ENCODE measurements at regions not wholly inside any gene's neighbourhood (a gene's known extent, or its start where the extent isn't known, plus 50 kb on each side); places are given as distances from the start of the nearest gene placed in this dataset.
"Not testable (repeated sequence)": the region's sequence is repeated elsewhere in the genome, so short reads cannot be mapped to it uniquely, and the experiment has no call there.

DNA sequence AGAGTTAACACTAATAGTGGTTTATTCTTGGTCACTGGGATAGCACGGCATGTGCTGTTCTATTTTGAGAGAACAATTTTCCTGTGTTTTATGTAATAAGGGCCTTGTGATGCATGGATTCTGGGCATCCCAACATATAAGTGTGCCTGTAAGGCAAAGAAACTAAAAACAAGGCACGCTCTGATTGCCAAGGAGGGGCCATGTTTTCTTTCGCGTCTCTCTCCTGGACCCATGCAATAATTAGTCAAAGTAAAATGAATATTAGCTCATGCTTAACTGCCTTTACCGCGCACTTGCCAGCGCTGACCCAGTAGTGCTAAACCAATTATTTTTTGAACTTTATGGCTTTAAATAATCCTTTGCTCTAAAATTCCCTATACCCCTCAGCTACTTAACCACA, 140.9 kb downstream of the PSAT1 start:
- DNase-seq (ENCODE audit: low spot score) = no peak
- no peak for ATAC-seq

GRCh38 chr9:78438211-78438610, 141.3 kb downstream of the PSAT1 start:
- no peak for DNase-seq (ENCODE audit: low spot score)
- ATAC-seq = no peak

- ATAC-seq = no peak
- no peak for DNase-seq (ENCODE audit: low spot score)
Observed at GRCh38 chr9:78438780-78439179, 141.9 kb downstream of the PSAT1 start.

GRCh38 chr9:78439190-78439865, 142.4 kb downstream of the PSAT1 start:
- ATAC-seq (peak; percentile 100), DNase-seq (ENCODE audit: low spot score) (peak; percentile 81)

DNA sequence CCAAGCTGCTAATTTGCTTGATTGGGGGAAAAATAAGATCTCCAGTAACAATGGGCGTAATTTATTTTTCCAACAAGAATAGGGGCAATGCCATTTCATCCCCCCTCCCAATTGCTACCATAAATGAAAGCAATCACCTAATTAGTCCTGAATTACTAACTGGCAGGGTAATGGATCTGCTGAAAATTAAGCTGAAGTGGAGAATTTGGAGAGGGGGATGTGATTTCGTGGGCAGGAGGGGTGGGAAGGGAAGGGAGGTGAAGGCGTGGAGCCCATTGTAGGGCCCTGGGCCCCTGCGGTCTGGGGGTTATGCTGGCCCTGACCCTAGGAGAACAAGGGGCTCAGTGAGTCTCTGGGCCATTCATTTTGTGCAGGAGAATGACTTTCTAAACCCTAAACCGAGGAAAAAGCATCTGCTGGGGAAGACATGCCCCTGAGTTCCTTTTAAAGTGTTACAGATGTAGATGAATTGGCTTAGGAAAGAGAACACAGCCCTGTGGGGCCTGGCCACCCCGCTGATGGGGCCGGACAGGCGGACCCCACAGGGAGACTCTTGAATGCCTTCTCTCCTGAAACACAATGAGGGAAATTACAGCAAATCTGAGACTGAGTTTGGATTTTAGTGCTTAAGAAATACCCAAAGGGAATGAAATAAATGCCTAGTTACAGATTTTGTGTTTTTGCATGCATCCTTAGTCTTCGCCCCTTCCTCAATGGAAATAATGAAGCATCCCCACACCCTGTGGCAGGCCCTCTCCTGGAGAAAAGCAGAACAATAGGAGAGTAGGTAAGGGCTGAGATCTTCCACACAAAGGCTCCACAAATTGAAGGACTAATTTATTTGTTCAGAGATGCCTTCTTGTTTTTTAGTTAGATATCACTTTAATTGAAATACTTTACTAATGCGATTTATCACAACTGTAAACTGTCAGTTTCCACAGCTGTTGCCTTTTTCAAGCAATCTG, 143.2 kb downstream of the PSAT1 start:
- ATAC-seq = no peak
- DNase-seq (ENCODE audit: low spot score) = no peak

DNA sequence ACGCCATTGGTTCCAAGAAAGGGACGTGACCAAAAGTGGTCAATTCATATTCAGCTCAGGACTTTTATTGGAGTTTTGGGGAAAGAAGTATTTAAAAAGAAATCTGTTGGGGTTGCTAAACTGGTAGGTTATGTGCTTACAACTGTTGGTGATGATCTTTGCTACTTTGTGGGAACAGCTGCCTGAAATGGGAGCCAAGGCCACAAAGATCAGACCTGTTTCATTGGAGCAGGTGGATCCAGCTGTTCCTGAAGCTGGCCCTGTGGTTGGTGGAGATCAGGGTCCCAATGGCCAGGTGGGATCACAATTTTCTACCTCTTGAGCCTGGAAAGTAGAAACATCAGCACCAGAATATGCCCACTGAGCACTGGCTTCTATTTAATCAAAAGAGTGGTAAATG, 144.5 kb downstream of the PSAT1 start:
- DNase-seq (ENCODE audit: low spot score) (no peak), ATAC-seq (no peak)

DNA sequence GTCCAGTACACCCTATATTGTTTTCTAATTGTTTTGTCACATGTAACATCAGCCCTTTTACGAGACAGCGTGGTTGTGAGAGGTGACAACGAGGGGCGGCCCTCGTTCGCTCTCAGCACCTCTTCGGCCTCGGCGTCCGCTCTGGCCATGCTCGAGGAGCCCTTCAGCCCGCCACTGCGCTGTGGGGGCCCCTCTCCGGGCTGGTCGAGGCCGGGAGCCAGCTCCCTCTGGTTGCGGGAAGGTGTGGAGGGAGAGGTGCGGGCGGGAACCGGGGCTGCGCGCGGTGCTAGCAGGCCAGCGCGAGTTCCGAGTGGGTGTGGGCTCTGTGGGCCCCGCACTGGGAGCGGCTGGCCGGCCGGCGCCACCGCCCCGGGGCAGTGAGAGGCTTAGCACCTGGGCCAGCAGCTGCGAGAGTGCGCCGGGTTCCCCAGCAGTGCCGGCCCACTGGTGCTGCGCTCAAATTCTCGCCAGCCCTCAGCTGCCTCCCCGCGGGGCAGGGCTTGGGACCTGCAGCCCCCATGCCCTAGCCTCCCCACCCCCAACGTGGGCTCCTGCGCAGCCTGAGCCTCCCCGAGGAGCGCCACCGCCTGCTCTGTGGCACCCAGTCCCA, 145.0 kb downstream of the PSAT1 start:
- ATAC-seq (no peak), DNase-seq (ENCODE audit: low spot score) (no peak)

GRCh38 chr9:78442577-78442976, 145.7 kb downstream of the PSAT1 start:
- ATAC-seq; DNase-seq (ENCODE audit: low spot score): not testable (repeated sequence)

GRCh38 chr9:78443946-78444345, 147.0 kb downstream of the PSAT1 start:
- no peak for ATAC-seq
- DNase-seq (ENCODE audit: low spot score) = no peak

DNA sequence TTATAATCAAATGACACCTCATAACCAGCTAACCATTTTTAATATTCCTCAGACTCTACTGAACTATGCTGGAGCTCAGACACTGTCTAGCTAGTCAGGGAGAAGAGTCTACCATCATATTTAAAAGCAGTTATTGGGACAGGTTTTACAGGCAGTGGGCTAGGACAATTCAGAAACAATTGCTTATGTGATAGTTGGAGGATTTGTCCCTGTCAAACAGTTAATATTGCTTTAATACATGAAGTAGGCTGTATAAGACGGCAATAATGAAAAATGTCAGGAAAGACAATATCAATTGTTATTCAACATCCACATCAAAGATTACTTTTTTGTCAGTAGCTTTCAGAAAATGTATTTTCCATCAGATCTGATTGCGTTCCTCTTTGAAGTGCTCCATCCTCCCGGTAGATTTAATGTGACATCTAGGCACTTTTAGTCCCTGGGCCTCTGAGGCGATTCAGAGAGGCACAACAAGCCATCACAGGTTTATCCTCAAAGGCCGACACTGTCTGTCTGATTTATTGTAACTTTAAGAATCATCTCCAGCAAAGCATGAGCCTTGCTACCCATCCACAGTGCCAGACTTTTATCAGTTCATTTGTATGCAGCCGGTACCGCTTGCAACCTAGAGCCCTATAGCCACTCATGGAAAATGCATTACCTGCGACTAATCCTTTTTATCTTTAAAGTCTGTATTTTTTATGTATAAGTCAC, 152.2 kb downstream of the PSAT1 start:
- DNase-seq (ENCODE audit: low spot score) = no peak
- no peak for ATAC-seq

- peak; percentile 76 for ATAC-seq
- peak; percentile 46 for DNase-seq (ENCODE audit: low spot score)
Observed at GRCh38 chr9:78453450-78453849, 156.5 kb downstream of the PSAT1 start.

DNA sequence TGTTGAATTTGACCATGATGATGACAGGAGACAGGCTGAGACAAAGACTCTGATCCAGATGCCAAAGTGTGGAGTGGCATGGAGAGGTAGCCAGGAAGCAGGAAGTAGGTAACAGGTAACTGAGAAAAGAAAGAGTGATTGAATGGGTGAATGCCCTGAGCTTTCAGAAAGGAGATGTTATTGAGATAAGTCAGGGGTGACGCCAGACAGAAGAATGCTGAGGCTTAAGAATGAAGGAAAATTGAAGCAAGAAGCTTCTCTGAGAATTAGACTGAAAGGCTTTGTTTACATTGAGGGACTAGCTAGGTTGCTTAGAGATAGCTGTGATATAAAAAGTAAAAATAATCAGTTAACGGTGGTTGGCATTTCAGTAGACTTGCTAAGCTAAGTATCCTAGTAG, 165.7 kb downstream of the PSAT1 start:
- no peak for DNase-seq (ENCODE audit: low spot score)
- ATAC-seq = no peak

DNA sequence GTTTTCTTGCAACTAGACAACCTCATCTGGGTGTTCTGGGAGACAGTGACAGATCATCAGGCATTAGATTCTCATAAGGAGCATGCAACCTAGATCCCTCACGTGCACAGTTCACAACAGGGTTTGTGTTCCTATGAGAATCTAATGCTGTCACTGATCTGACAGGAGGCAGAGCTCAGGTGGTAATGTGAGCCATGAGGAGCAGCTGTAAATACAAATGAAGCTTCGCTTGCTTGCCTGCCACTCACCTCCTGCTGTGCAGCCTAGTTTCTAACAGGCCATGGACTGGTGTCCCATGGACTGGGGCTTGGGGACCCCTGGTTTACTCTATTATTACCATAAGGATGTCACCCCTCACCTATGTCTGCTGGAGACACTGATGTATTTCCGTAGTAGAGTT, 166.8 kb downstream of the PSAT1 start:
- DNase-seq (ENCODE audit: low spot score) (no peak), ATAC-seq (no peak)

DNA sequence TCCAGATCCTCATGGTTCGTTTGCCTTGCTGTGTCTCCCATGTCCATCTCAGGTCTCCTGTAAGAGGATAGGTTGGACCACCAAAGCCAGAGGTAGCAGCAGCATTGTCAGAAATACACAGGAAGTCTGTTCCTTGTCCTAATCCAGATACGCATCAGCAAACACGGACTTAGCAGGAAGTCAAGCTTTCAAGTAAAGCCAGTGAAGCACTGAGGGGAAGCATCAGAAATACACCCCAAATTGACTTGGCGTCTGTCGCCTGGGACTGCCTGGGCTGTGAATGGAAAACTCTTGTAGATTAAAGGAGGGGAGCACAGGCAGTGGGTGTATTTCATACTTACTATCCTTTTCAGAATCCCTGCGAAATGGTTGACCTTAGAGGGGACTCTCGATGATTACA, 171.3 kb downstream of the PSAT1 start:
- ATAC-seq = no peak
- DNase-seq (ENCODE audit: low spot score) = no peak

- no peak for ATAC-seq
- DNase-seq (ENCODE audit: low spot score) = no peak
Observed at GRCh38 chr9:78468974-78469576, 172.2 kb downstream of the PSAT1 start.

DNA sequence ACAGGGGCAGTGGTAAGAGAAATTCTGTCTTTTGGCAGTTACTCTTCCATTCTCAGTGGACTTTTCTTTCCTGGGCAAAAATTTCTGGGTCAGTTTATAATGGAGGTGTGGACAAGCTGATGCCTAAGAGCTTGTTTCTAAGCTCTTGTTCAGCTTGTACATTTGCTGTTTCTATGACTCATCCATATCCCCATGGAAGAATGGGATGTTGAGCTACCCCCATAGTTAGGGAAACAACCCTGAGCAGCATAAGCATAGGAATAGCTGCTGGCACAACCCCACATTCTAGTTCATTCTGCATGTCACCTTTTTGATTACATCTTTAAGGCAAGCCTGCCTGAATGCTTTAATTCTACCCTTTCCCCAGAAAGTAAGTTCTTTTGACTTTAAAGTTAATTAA, 173.3 kb downstream of the PSAT1 start:
- no peak for DNase-seq (ENCODE audit: low spot score)
- ATAC-seq = no peak

DNA sequence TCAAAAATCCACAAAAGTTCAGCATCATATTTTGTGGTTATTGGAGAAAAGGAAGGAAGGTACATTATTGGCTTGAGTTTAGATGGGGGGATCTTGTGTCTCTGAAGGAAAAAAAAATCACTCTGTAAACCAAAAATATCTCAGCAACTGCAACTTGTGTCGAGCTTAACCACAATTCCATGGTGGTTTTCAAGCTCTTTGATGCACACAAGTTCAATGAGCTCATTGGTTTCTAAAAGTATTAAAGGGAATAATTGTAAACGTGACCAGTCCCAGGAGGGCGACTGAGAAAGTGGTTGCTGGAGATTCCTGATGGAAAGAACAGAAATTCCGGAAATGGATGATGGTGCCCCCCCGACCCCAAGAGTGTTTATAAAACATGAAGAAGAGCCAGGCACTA, 173.8 kb downstream of the PSAT1 start:
- ATAC-seq (no peak), DNase-seq (ENCODE audit: low spot score) (no peak)

- ATAC-seq = no peak
- no peak for DNase-seq (ENCODE audit: low spot score)
Observed at GRCh38 chr9:78472111-78472510, 175.2 kb downstream of the PSAT1 start.

DNA sequence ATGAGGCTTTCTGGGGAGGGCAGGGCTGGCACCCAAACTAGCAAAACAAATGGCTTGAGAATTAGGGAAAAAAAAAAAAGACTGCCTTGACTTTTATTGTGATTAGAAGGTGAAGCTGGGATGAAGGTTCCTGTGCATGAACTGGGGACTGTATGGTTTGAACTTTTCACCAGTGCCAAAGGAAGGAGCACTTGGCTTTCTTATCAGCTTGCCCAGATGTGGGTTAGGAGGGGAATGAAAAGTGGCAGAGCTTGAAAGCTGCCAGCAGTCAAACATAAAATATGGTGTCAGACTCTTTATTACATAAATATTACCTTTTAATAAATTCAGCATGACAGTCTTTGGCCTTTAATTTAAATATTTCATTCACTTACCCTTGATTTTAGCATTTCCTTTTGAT, 182.5 kb downstream of the PSAT1 start:
- ATAC-seq = no peak
- no peak for DNase-seq (ENCODE audit: low spot score)

DNA sequence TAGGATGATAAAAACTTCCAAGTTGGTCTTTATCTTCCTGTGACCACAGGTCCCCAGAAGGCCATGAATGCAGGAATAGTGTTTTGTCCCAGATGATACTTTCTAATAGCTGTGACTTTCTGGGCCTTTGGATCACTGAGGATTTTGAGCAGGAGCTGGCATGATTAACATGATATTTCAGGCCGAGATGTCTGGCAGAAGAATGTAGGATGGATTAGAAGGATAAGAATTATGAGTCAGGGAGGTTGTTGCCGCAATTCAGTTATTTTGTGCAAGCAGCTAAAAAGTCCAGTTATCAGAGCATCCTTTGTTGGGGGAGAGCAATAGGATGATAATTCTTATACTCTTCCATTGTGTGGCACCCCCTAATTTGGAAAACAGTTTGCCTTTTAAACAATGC, 189.7 kb downstream of the PSAT1 start:
- ATAC-seq (no peak), DNase-seq (ENCODE audit: low spot score) (no peak)

- no peak for DNase-seq (ENCODE audit: low spot score)
- no peak for ATAC-seq
Observed at GRCh38 chr9:78490231-78490630, 193.3 kb downstream of the PSAT1 start.
